H1 (cell line): ENCODE measurements at regions not wholly inside any gene's neighbourhood (a gene's known extent, or its start where the extent isn't known, plus 50 kb on each side); places are given as distances from the start of the nearest gene placed in this dataset.

Experiments used
- ASH2L ChIP-seq: fragments of 200-600, 300-600 bp; sonication (generic); IDR thresholded peaks from one replicate; pipeline ENCODE4 v1.7.1; 2017; ENCODE audit warnings: low read length
- BACH1 ChIP-seq: IDR thresholded peaks from 2 replicates; pipeline ENCODE4 v1.6.1; 2012; ENCODE audit warnings: low read length, improper control_type of control experiment
- BCL11A ChIP-seq, 2 experiments: IDR thresholded peaks; one replicate each; pipeline ENCODE4 v1.6.1; 2011; ENCODE audit warnings: low read depth in 2 of 2, low read length in 2 of 2, mild to moderate bottlenecking in 2 of 2
- CBX8 ChIP-seq: fragments of 300-800, 300-1000 bp; sonication (generic); IDR thresholded peaks from 2 replicates; pipeline ENCODE4 v1.7.1; 2016; ENCODE audit warnings: low read depth, low read length, borderline replicate concordance
- FOSL1 ChIP-seq: IDR thresholded peaks from 2 replicates; pipeline ENCODE4 v1.6.1; 2011; ENCODE audit warnings: mild to moderate bottlenecking, low read depth, low read length, moderate library complexity; ENCODE audit not compliant: insufficient read depth
- SUZ12 ChIP-seq: fragments of 200-600 bp; sonication (generic); IDR thresholded peaks from 2 replicates; pipeline ENCODE4 v1.6.1; 2012; ENCODE audit warnings: mild to moderate bottlenecking, inconsistent platforms, low read length, moderate library complexity, mixed read lengths
- TEAD4 ChIP-seq: IDR thresholded peaks from 2 replicates; pipeline ENCODE4 v1.6.1; 2012; ENCODE audit warnings: low read depth, low read length, inconsistent platforms, mixed read lengths
- TF ChIP-seq, protein P1 (sequence below): fragments of 300-600 bp; sonication (generic); IDR thresholded peaks from 2 replicates; pipeline ENCODE4 v1.7.1; 2012; ENCODE audit warnings: low read length, moderate library complexity, mild to moderate bottlenecking, inconsistent platforms; ENCODE audit not compliant: insufficient replicate concordance
- TF ChIP-seq, protein P2 (sequence below): IDR thresholded peaks from 2 replicates; pipeline ENCODE4 v1.6.1; 2011; ENCODE audit warnings: low read depth, mild to moderate bottlenecking, low read length; ENCODE audit not compliant: insufficient read depth

DNA sequence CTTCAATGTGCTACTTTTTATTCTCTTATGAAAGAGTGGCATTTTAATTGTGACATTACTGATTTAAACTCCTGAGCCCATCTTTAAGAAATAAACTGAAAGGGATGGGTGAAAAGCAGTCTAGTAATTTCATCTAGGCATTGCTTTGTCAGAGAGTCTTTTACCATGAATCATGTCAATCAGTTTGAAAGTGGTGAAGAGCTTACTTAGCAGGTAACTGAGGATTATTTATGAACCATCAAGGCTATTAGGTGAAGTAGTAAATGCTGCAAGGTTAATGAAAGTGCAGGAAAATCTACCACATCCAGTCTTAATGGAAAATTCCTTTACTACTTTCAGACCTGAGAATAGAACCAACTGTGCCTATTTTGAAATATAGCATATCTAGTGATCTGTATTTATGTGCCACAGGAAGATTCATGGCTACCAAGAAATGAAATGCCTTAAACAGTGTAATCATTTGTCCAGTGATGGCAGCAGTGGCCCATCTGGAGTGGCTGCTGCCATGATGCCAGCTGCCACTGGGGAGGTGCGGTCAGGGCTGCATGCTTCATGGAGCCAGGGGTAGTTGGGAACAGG is 368.9 kb downstream of the SLITRK6 start (continued):
- TF ChIP-seq, protein P1, sequence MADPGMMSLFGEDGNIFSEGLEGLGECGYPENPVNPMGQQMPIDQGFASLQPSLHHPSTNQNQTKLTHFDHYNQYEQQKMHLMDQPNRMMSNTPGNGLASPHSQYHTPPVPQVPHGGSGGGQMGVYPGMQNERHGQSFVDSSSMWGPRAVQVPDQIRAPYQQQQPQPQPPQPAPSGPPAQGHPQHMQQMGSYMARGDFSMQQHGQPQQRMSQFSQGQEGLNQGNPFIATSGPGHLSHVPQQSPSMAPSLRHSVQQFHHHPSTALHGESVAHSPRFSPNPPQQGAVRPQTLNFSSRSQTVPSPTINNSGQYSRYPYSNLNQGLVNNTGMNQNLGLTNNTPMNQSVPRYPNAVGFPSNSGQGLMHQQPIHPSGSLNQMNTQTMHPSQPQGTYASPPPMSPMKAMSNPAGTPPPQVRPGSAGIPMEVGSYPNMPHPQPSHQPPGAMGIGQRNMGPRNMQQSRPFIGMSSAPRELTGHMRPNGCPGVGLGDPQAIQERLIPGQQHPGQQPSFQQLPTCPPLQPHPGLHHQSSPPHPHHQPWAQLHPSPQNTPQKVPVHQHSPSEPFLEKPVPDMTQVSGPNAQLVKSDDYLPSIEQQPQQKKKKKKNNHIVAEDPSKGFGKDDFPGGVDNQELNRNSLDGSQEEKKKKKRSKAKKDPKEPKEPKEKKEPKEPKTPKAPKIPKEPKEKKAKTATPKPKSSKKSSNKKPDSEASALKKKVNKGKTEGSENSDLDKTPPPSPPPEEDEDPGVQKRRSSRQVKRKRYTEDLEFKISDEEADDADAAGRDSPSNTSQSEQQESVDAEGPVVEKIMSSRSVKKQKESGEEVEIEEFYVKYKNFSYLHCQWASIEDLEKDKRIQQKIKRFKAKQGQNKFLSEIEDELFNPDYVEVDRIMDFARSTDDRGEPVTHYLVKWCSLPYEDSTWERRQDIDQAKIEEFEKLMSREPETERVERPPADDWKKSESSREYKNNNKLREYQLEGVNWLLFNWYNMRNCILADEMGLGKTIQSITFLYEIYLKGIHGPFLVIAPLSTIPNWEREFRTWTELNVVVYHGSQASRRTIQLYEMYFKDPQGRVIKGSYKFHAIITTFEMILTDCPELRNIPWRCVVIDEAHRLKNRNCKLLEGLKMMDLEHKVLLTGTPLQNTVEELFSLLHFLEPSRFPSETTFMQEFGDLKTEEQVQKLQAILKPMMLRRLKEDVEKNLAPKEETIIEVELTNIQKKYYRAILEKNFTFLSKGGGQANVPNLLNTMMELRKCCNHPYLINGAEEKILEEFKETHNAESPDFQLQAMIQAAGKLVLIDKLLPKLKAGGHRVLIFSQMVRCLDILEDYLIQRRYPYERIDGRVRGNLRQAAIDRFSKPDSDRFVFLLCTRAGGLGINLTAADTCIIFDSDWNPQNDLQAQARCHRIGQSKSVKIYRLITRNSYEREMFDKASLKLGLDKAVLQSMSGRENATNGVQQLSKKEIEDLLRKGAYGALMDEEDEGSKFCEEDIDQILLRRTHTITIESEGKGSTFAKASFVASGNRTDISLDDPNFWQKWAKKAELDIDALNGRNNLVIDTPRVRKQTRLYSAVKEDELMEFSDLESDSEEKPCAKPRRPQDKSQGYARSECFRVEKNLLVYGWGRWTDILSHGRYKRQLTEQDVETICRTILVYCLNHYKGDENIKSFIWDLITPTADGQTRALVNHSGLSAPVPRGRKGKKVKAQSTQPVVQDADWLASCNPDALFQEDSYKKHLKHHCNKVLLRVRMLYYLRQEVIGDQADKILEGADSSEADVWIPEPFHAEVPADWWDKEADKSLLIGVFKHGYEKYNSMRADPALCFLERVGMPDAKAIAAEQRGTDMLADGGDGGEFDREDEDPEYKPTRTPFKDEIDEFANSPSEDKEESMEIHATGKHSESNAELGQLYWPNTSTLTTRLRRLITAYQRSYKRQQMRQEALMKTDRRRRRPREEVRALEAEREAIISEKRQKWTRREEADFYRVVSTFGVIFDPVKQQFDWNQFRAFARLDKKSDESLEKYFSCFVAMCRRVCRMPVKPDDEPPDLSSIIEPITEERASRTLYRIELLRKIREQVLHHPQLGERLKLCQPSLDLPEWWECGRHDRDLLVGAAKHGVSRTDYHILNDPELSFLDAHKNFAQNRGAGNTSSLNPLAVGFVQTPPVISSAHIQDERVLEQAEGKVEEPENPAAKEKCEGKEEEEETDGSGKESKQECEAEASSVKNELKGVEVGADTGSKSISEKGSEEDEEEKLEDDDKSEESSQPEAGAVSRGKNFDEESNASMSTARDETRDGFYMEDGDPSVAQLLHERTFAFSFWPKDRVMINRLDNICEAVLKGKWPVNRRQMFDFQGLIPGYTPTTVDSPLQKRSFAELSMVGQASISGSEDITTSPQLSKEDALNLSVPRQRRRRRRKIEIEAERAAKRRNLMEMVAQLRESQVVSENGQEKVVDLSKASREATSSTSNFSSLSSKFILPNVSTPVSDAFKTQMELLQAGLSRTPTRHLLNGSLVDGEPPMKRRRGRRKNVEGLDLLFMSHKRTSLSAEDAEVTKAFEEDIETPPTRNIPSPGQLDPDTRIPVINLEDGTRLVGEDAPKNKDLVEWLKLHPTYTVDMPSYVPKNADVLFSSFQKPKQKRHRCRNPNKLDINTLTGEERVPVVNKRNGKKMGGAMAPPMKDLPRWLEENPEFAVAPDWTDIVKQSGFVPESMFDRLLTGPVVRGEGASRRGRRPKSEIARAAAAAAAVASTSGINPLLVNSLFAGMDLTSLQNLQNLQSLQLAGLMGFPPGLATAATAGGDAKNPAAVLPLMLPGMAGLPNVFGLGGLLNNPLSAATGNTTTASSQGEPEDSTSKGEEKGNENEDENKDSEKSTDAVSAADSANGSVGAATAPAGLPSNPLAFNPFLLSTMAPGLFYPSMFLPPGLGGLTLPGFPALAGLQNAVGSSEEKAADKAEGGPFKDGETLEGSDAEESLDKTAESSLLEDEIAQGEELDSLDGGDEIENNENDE: no peak
- TF ChIP-seq BACH1 (no peak), ASH2L (no peak), SUZ12 (no peak), TEAD4 (no peak), BCL11A (IDR thresholded peaks at IDR 0.05; ENCODE audit: low read depth in 2 of 2, low read length in 2 of 2) (no peak), FOSL1 (no peak), CBX8 (no peak)
- TF ChIP-seq, protein P2, sequence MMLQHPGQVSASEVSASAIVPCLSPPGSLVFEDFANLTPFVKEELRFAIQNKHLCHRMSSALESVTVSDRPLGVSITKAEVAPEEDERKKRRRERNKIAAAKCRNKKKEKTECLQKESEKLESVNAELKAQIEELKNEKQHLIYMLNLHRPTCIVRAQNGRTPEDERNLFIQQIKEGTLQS: no peak
